ENCODE measurements at regions not wholly inside any gene's neighbourhood (a gene's known extent, or its start where the extent isn't known, plus 50 kb on each side); places are given as distances from the start of the nearest gene placed in this dataset.

DNA sequence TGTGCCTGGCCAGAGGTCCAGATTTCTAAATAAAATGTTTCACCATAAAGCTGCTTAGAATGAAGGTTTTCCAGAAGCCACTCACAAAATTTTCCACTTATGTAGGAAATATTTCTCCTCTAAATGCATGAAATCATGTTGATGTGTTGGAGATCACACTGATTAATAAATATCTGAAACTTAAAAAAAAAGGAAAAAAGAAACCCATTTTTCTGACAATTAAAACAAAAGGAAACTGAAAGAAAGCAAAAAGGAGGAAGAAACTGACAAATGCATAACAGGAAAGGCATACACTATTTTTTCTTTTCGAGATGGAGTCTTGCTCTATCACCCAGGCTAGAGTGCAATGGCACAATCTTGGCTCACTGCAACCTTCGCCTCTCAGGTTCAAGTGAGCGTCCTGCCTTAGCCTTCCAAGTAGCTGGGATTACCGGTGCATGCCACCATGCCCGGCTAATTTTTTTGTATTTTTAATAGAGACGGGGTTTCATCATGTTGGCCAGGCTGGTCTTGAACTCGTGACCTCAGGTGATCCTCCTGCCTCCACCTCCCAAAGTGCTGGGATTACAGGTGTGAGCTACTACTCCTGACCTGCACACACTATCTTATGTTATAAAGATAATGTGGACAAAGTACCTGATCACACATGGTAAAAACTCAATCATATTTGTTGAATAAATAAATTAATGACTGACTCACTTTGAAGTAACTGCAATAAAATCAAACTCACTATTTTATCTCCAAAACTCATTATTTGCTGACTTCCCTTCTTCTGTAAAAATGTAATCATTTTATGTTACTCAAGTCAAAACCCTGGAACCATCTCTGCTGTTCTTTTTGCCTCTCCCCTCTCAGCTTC lies 149.8 kb upstream of the NR5A2 start:
- TF ChIP-seq, protein P1, sequence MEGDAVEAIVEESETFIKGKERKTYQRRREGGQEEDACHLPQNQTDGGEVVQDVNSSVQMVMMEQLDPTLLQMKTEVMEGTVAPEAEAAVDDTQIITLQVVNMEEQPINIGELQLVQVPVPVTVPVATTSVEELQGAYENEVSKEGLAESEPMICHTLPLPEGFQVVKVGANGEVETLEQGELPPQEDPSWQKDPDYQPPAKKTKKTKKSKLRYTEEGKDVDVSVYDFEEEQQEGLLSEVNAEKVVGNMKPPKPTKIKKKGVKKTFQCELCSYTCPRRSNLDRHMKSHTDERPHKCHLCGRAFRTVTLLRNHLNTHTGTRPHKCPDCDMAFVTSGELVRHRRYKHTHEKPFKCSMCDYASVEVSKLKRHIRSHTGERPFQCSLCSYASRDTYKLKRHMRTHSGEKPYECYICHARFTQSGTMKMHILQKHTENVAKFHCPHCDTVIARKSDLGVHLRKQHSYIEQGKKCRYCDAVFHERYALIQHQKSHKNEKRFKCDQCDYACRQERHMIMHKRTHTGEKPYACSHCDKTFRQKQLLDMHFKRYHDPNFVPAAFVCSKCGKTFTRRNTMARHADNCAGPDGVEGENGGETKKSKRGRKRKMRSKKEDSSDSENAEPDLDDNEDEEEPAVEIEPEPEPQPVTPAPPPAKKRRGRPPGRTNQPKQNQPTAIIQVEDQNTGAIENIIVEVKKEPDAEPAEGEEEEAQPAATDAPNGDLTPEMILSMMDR (IDR thresholded peaks at IDR 0.05; ENCODE audit: control extremely low read depth, extremely low read depth): no peak
- Histone ChIP-seq H3K27ac (ENCODE audit: low read depth in 1 of 2, low read length in 1 of 2) (no peak overlapping the region), H3K9me3 (ENCODE audit: control insufficient read depth in 4 of 4, insufficient read depth in 3 of 4, low read length in 3 of 4) (peaks cover 0 to 3% (median 0%) of the 10 kb centered on the region in 4 donors), H3K36me3 (ENCODE audit: control insufficient read depth in 4 of 4, insufficient read depth in 4 of 4, low read length in 4 of 4) (no peaks in the 10 kb centered on the region), H3K27me3 (ENCODE audit: control insufficient read depth in 3 of 3, insufficient read depth in 3 of 3, low read length in 2 of 3) (no peaks in the 10 kb centered on the region), H3K4me3 (no peak overlapping the region), H3K9ac (ENCODE audit: insufficient read depth in 1 of 2, low read length in 2 of 2) (no peak overlapping the region), H3K4me1 (ENCODE audit: control insufficient read depth in 5 of 5, insufficient read depth in 5 of 5, low read length in 5 of 5) (no peaks in the 10 kb centered on the region)
- WGBS, 2 donors: 85 to 89% methylated on average over 7 of the region's 7 CpGs
- ATAC-seq (ENCODE audit: insufficient read depth, low FRiP score) (no peak), DNase-seq (no peak)

DNA sequence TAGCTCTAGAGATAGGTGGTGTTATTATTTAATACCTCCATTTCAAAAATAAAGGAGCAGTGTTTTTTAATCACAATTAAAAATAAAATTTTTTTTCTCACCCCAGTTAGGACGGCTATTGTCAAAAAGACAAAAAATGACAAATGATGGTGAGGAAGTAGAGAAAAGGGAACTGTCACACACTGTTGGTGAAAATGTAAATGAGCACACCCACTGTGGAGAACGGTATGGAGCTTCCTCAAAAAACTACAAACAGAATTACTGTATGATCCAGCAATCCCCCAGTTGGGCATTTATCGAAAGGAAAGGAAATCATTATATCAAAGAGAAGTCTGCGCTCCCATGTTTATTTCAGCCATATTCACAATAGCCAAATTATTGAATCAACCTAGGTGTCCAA lies 148.7 kb upstream of the NR5A2 start:
- Histone ChIP-seq H3K27ac (ENCODE audit: low read depth in 1 of 2, low read length in 1 of 2) (no peak overlapping the region), H3K9me3 (ENCODE audit: control insufficient read depth in 4 of 4, insufficient read depth in 3 of 4, low read length in 3 of 4) (no peaks in the 10 kb centered on the region), H3K4me3 (no peak overlapping the region), H3K4me1 (ENCODE audit: control insufficient read depth in 5 of 5, insufficient read depth in 5 of 5, low read length in 5 of 5) (no peaks in the 10 kb centered on the region), H3K9ac (ENCODE audit: insufficient read depth in 1 of 2, low read length in 2 of 2) (no peak overlapping the region), H3K36me3 (ENCODE audit: control insufficient read depth in 4 of 4, insufficient read depth in 4 of 4, low read length in 4 of 4) (no peaks in the 10 kb centered on the region), H3K27me3 (ENCODE audit: control insufficient read depth in 3 of 3, insufficient read depth in 3 of 3, low read length in 2 of 3) (no peaks in the 10 kb centered on the region)
- TF ChIP-seq, protein P1 (IDR thresholded peaks at IDR 0.05; ENCODE audit: control extremely low read depth, extremely low read depth): no peak
- no peak for DNase-seq
- ATAC-seq (ENCODE audit: insufficient read depth, low FRiP score): no peak
- 43 to 66% methylated on average over 4 of the region's 4 CpGs for WGBS, 2 donors

DNA sequence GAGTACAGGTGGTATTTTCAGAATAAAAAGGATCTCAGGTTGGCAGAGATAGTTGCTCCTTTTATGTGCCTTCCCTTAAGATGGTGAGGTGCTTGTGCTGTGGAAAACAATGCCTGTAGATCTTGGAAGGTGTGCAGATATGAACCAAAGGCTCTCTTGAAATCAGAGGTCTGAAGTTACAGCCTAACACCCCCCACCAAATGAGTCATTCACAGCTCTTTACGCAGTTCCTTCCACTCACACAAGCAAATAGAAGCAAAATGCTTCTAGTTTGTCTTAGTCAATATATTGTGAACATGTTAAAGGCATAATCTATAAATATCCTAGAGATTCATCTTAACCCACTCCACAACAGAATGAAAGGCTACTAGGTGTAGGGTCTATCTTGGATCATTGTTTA lies 128.9 kb upstream of the NR5A2 start:
- peak in 1 of 3 donors; percentile 13 for DNase-seq
- Histone ChIP-seq H3K9ac (ENCODE audit: insufficient read depth in 1 of 2, low read length in 2 of 2) (no peak overlapping the region), H3K27ac (ENCODE audit: low read depth in 1 of 2, low read length in 1 of 2) (no peak overlapping the region), H3K4me1 (ENCODE audit: control insufficient read depth in 5 of 5, insufficient read depth in 5 of 5, low read length in 5 of 5) (no peaks in the 10 kb centered on the region), H3K9me3 (ENCODE audit: control insufficient read depth in 4 of 4, insufficient read depth in 3 of 4, low read length in 3 of 4) (no peaks in the 10 kb centered on the region), H3K27me3 (ENCODE audit: control insufficient read depth in 3 of 3, insufficient read depth in 3 of 3, low read length in 2 of 3) (no peaks in the 10 kb centered on the region), H3K36me3 (ENCODE audit: control insufficient read depth in 4 of 4, insufficient read depth in 4 of 4, low read length in 4 of 4) (no peaks in the 10 kb centered on the region), H3K4me3 (no peak overlapping the region)
- ATAC-seq (ENCODE audit: insufficient read depth, low FRiP score): no peak
- 60 to 84% methylated on average over 1 of the region's 1 CpG for WGBS, 2 donors
- TF ChIP-seq, protein P1 (IDR thresholded peaks at IDR 0.05; ENCODE audit: control extremely low read depth, extremely low read depth): no peak

All from lung (tissue), 11 donors.